AG04449 (cell line): ENCODE measurements at regions not wholly inside any gene's neighbourhood (a gene's known extent, or its start where the extent isn't known, plus 50 kb on each side); places are given as distances from the start of the nearest gene placed in this dataset.

Source experiments
- CTCF ChIA-PET: fragments of 350-600 bp; formaldehyde crosslinking; extraction: SDS; loops from one replicate; lab custom pipeline; 2021; ENCODE audit warnings: antibody characterized with exemption; lab: Yijun Ruan, JAX
- POLR2A ChIA-PET: fragments of 400-600, 350-600 bp; formaldehyde crosslinking; extraction: SDS; loops from one replicate; lab custom pipeline; 2020; ENCODE audit warnings: antibody characterized with exemption, inconsistent platforms; lab: Yijun Ruan, JAX
- DNase-seq: peaks from one replicate; pipeline ENCODE4 v3.0.0-alpha.2; 2010; ENCODE audit warnings: low read depth, low spot score
- H3K4me3 ChIP-seq: 2 replicates; pipeline ENCODE4 v1.5.1; 2011; ENCODE audit warnings: low read depth, mild to moderate bottlenecking, control low read depth, low read length
- CTCF ChIP-seq: IDR thresholded peaks from one replicate; pipeline ENCODE4 v1.5.1; 2011; ENCODE audit warnings: mild to moderate bottlenecking, moderate library complexity, low read length, control low read depth, inconsistent platforms; ENCODE audit not compliant: insufficient read depth; ENCODE audit errors: missing control alignments

GRCh38 chr9:75754080-75754479 lies 136.4 kb upstream of the PCSK5 start:
- H3K4me3 ChIP-seq, result no peak overlapping the region
- no peak for DNase-seq
- ChIA-PET POLR2A (no interaction called here), CTCF (no interaction called here)
- no peak for TF ChIP-seq CTCF

GRCh38 chr9:75775166-75775565 lies 115.3 kb upstream of the PCSK5 start:
- DNase-seq, result no peak
- TF ChIP-seq CTCF, result no peak
- no peak overlapping the region for H3K4me3 ChIP-seq
- CTCF ChIA-PET, result no interaction called here
- POLR2A ChIA-PET, result no interaction called here

- no peak for DNase-seq
- POLR2A ChIA-PET, result no interaction called here
- H3K4me3 ChIP-seq, result no peak overlapping the region
- CTCF ChIA-PET, result no interaction called here
- no peak for TF ChIP-seq CTCF
Measured at GRCh38 chr9:75775966-75776691, 114.3 kb upstream of the PCSK5 start.

- DNase-seq, result no peak
- no peak overlapping the region for H3K4me3 ChIP-seq
- CTCF ChIA-PET, result no interaction called here
- POLR2A ChIA-PET, result no interaction called here
- TF ChIP-seq CTCF, result no peak
Measured at GRCh38 chr9:75780185-75780584, 110.3 kb upstream of the PCSK5 start.

GRCh38 chr9:75788006-75788634 lies 102.4 kb upstream of the PCSK5 start:
- TF ChIP-seq CTCF, result no peak
- POLR2A ChIA-PET, result no interaction called here
- no peak overlapping the region for H3K4me3 ChIP-seq
- no peak for DNase-seq
- CTCF ChIA-PET, result no interaction called here

- H3K4me3 ChIP-seq, result no peak overlapping the region
- ChIA-PET CTCF (no interaction called here), POLR2A (no interaction called here)
- no peak for TF ChIP-seq CTCF
- no peak for DNase-seq
Measured at GRCh38 chr9:75797085-75797580, 93.3 kb upstream of the PCSK5 start.
